ENCODE measurements at regions not wholly inside any gene's neighbourhood (a gene's known extent, or its start where the extent isn't known, plus 50 kb on each side); places are given as distances from the start of the nearest gene placed in this dataset.

- no peak for DNase-seq
These were observed 57.7 kb upstream of the CDK13 start for GRCh38 chr7:39892361-39892760.

- DNase-seq: no peak
These were observed 55.2 kb upstream of the CDK13 start for GRCh38 chr7:39894904-39895303.

GRCh38 chr7:39896840-39897239, 53.2 kb upstream of the CDK13 start:
- no peak for DNase-seq

GRCh38 chr7:39898867-39899266, 51.2 kb upstream of the CDK13 start:
- DNase-seq: no peak
